HG03103 (cell line): ENCODE measurements at regions not wholly inside any gene's neighbourhood (a gene's known extent, or its start where the extent isn't known, plus 50 kb on each side); places are given as distances from the start of the nearest gene placed in this dataset.
A peak's percentile ranks its signal among the peaks of the same experiment; 100 is the strongest.

Experiments used
- ATAC-seq: cut with Tn5 transposase; IDR thresholded peaks from one replicate; pipeline ENCODE4 v1.9.1; 2021; ENCODE audit warnings: low read depth; ENCODE audit not compliant: unreplicated experiment

- no peak for ATAC-seq
Observed at GRCh38 chr12:94789510-94790225, 139.3 kb upstream of the TMCC3 start.

GRCh38 chr12:94788298-94788697 is 137.9 kb upstream of the TMCC3 start:
- no peak for ATAC-seq

DNA sequence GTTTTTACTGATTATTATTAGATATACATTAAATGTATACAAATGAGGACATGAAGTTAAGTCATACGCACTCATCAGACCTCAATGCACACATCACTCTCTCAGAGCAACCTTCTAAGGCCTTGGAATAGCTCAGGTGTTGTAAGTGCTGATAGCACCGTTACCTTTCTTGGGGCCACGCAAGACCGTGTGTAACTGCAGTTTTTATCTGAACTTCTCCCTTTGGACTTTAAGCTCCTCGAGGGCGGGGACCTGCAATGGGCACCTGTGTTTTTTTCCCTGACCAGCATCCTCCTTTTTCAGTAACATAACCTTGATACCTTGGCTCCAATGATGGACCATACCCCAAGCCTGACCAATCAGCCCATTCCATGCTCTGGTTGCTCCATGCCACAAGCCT is 136.5 kb upstream of the TMCC3 start:
- no peak for ATAC-seq

DNA sequence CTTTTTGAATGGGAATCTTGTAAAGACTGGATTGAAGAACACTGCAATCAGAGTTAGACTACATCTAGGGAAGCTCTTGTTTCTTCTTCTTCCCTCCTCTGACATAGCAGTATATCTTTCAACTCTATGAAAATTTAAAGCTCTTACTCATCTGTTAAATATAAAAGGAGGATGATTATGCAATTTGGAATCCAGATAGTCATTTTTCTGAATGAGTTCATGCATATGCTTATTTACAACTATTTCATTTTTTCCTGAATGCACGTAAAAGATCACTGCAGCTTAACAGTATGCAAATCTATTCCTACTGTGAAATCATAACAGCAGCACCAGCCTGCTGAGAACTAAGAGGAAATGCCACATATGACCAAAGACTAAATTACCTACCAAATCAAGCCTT is 133.5 kb upstream of the TMCC3 start:
- ATAC-seq = no peak

DNA sequence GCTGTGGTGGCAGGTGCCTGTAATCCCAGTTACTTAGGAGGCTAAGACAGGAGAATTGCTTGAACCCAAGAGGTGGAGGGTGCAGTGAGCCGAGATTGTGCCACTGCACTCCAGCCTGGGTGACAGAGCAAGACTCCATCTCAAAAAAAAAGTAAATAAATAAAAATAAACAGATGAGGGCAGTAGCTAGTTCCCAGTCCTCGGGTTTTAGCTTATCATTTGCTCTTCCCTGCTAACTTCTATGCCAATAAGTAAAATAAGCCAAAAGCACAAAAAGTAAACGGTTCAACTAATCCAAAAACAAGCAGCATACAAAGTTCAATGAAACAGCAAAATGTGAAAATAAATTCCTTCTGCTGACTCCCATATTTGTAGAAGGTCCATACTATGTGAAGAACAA is 133.0 kb upstream of the TMCC3 start:
- no peak for ATAC-seq

GRCh38 chr12:94781835-94782234 is 131.5 kb upstream of the TMCC3 start:
- ATAC-seq = no peak

DNA sequence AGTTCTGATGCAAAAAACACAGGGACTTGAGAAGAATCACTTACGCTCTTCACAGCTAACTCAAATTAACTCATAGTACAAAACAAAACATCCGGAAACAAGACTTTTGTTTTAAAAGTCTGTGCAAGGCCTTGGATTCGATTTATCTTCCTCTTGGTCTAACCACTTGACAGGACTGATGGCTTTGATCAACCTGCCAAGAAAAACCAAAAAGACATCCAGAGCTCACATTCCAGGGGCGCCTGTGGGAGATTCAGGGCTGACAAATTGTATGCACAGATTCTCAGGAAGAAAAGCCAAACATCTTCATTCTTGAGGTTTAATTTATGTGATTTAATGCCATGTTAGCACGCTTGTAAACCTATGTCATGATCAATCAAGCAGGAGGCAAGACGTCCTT is 129.1 kb upstream of the TMCC3 start:
- ATAC-seq = no peak

- no peak for ATAC-seq
Observed at GRCh38 chr12:94777936-94778335, 127.6 kb upstream of the TMCC3 start.

GRCh38 chr12:94775710-94776109 is 125.4 kb upstream of the TMCC3 start:
- no peak for ATAC-seq

GRCh38 chr12:94771741-94772140 is 121.4 kb upstream of the TMCC3 start:
- ATAC-seq = no peak

DNA sequence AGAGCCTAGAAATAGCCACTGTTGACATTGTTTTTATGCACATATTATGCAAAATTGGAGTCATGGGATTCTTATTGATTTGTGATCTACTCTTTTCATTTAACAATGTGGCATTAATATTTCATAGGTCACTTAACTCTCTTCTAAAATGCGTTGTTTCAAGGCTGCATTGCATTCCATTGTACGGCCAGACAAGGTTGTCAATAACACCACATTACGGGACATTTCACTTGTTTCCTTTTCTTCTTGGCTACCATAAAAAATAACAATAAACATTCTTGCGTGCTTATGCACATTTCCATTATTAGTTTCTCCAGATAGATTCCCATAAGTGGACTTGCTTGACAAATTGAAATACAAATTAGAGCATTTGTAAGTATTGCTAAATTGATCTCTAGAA is 120.8 kb upstream of the TMCC3 start:
- ATAC-seq = no peak

DNA sequence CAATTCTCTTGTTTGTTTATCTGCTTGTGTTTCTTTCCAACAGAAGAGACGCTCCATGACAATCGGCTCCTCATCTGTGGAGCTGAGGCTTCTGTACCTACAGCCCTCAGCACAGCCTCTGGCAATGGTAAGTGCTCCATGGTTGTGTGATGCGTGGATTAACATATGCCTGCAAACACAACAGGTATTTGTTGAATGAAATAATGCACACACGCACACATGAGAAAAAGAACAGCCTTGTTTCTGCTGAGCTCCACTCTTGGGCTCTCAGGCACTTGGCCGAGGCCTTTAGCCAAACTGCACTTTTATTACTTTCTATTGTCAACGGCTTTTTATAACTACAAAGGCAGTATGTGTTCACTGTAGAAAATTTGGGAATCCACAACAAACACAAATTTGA is 120.4 kb upstream of the TMCC3 start:
- no peak for ATAC-seq

DNA sequence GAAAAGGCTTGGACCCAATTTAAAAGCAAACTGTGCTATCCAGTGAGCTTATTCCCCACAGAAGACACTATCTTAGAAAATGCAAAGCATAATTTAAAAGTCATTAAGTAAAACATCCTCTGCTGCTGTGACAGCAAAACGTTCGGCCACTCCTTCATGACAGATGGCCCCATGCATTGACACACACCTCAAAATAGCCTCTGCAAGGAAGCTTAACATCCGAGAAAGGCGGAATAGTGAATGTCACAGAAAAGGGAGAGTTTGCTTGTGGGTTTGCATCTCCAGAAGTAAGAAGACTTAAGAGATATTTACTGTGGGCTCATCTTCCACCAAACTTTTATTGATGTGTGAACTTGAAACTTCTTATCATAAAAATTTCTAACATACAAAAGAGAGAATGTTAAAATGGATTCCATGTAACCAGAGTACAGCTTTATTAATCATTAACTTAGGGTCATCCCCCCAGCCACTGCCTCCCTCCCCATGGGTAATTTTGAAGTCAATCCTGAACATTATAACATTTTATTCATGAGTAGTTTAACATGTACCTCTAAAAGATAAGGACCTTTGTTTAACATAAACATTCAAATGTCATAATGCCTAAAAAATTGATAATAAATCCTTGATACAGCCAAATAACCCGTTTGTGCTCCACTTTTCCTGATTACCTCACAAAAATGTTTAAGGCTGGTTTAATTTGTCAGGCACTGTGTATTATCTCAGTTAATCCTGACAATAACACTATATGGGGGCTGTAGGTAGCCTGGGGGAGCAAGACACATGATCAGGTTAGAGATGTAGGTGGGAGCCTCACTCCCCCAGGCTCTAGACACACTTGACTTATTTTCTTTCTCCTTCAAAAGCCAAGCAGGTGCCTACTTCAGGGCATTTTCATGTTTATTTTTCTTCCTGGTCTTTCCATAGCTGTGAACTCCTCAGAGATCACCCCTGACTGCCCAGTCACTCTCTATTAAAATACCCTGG is 119.7 kb upstream of the TMCC3 start:
- no peak for ATAC-seq

- peak; percentile 79 for ATAC-seq
Observed at GRCh38 chr12:94769047-94769420, 118.7 kb upstream of the TMCC3 start.

GRCh38 chr12:94768398-94769046 is 118.2 kb upstream of the TMCC3 start:
- peak; percentile 39 for ATAC-seq

GRCh38 chr12:94767956-94768355 is 117.6 kb upstream of the TMCC3 start:
- no peak for ATAC-seq

DNA sequence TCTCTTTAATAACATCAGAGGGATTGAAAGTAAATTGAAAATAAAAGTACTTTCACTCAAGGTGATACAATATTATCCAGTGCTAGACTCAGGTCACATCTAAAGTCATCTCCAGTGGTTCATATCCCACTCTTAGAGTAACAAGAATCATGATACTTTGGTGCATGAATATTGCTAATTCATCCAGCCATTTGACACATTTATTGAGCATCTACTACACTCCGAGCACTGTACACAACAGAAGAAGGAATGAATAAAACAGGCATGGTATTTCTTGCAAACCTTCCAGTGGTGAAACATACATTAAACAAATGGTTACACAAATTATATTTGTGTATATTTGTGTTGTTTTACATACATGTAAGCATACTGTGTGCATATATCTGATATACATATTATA is 116.0 kb upstream of the TMCC3 start:
- ATAC-seq = no peak

DNA sequence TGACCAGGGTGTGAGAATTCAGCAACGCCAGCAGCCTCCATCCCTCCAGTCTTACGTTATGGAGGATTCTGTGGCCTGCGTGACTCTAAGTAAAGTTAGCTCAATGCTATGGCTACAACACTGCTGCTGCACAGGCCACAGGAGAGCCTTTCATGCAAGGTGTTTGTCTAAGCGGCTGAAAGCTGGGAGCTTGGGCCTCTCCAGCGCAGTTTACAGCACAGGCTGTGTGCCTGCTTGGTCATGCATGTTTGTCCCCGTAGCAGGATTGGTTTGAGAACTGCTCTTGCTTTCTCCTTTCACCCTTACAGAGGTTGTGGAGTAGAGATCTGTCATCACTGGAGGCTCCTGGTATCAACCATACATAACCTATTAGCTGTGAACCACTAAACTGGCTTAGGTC is 113.1 kb upstream of the TMCC3 start:
- no peak for ATAC-seq

- no peak for ATAC-seq
Observed at GRCh38 chr12:94762943-94763342, 112.6 kb upstream of the TMCC3 start.

- no peak for ATAC-seq
Observed at GRCh38 chr12:94762259-94762942, 112.0 kb upstream of the TMCC3 start.

GRCh38 chr12:94761559-94761958 is 111.2 kb upstream of the TMCC3 start:
- no peak for ATAC-seq
